ENCODE measurements at regions not wholly inside any gene's neighbourhood (a gene's known extent, or its start where the extent isn't known, plus 50 kb on each side); places are given as distances from the start of the nearest gene placed in this dataset.
A peak's percentile ranks its signal among the peaks of the same experiment; 100 is the strongest.

DNA sequence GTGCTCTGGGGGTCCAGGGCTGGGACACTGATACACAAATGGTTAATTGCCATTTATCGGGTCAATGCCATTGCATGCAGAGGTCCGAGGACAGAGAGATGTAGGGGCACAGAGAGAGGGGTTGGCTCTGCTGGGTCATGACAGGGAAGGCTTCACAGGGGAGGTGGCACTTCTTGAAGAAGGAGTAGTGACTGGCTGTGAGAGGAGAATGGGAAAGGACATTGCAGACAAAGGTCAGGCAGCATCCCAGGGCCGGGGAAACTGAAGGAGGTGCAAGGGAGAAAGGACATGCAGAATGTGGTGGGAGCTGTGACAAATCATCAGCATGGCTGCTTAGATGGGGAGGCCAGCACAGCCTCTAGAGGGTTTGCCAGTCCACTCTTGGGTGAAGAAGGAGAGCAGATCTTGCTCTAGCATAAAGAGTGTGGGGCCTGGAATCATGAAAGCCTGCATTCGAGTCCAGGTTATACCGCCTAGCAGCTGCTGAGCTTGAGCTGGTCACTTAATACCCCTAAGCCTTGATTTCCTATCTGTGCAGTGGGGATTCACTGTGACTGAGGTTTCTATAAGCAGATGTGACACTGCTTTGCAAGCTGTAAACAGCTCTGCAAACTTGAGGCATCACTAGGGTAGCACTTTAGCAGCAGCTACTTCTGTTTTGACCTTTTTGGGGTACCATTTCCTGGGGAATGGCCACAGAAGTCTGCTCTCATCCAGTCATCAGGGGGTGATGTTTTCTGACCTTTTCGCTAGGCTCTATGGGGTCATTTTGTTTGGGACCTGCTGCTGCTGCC, 59.2 kb upstream of the EPS8L3 start:
- TF ChIP-seq, protein P1, sequence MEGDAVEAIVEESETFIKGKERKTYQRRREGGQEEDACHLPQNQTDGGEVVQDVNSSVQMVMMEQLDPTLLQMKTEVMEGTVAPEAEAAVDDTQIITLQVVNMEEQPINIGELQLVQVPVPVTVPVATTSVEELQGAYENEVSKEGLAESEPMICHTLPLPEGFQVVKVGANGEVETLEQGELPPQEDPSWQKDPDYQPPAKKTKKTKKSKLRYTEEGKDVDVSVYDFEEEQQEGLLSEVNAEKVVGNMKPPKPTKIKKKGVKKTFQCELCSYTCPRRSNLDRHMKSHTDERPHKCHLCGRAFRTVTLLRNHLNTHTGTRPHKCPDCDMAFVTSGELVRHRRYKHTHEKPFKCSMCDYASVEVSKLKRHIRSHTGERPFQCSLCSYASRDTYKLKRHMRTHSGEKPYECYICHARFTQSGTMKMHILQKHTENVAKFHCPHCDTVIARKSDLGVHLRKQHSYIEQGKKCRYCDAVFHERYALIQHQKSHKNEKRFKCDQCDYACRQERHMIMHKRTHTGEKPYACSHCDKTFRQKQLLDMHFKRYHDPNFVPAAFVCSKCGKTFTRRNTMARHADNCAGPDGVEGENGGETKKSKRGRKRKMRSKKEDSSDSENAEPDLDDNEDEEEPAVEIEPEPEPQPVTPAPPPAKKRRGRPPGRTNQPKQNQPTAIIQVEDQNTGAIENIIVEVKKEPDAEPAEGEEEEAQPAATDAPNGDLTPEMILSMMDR (IDR thresholded peaks at IDR 0.05; ENCODE audit: unreplicated experiment) = no peak
- Mint-ChIP-seq H3K4me3 (ENCODE audit: unreplicated experiment) (no peak overlapping the region), H3K27me3 (ENCODE audit: insufficient read depth, unreplicated experiment) (no peaks in the 10 kb centered on the region), H3K36me3 (ENCODE audit: insufficient read depth, unreplicated experiment) (peaks cover 7% of the 10 kb centered on the region), H3K9me3 (ENCODE audit: unreplicated experiment) (no peaks in the 10 kb centered on the region), H3K27ac (ENCODE audit: low read depth, unreplicated experiment) (no peak overlapping the region), H3K4me1 (ENCODE audit: insufficient read depth, unreplicated experiment) (peaks cover 34% of the 10 kb centered on the region)
- no TSS peak for BruUV-seq (replicated peaks)
- intact Hi-C loops (cut with micrococcal nuclease) = no loop called here
- CTCF ChIA-PET = interaction anchor here (0.7 to 1.1 kb wide), 2 partner anchors 110 to 277 kb away, joined by 3 to 4 read pairs; no protein-coding TSS in a partner anchor
- DNase-seq (ENCODE audit: unreplicated experiment) = no peak
- POLR2A ChIA-PET = interaction anchor here (0.8 kb wide), 2 partner anchors 41 to 87 kb away, joined by 3 read pairs; no protein-coding TSS in a partner anchor

DNA sequence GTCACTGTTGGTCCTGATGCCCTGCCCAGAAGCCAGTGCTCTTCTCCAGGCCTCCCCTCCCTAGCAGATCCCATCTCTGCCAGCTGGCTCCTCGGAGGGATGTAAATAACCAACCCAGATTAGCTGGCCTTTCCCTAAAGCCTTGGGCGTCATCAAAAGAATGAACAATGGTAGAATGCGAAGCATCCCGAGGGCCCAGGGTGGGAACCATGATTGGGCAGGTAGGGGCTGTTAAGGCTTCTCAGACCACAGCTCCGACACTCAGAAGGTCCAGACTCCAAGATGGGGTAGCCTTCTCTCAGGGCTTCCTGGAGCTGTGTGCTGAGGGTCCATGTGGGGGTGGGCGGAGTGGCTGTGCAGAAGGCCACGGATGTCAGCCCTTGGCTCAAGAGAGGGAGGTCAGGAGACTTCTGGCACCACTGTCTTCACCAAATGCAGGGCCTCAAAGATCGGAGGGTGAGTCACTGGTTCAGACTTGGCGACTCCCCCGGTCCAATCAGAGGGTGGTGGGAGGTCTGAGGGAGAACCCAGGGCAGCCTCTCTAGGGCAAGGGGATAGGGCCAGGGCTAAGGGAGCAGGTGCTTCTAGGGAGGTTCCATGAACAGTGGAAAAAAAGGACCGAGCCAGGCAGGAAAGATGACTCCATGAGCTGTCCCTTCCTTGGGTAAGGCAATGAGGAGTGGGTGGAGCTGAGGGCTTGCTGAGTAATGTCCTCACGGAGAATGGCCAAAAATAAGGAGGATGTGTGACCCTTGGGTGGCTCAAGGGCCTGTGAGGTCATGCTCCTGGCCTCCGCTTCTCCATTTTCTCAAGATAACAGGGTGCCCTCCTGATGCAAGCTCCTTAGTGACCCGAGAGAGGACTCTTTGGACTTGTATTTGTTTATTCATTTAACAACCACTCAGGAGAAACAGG, 58.4 kb upstream of the EPS8L3 start:
- TF ChIP-seq, protein P1 (IDR thresholded peaks at IDR 0.05; ENCODE audit: unreplicated experiment) = no peak
- peaks cover 7% of the 10 kb centered on the region for H3K36me3 Mint-ChIP-seq (ENCODE audit: insufficient read depth, unreplicated experiment)
- BruUV-seq (replicated peaks) = no TSS peak

GRCh38 chr1:109821221-109821669, 57.5 kb upstream of the EPS8L3 start:
- intact Hi-C loops (cut with micrococcal nuclease) = no loop called here
- Mint-ChIP-seq H3K27ac (ENCODE audit: low read depth, unreplicated experiment) (peak overlapping the region; percentile 79), H3K36me3 (ENCODE audit: insufficient read depth, unreplicated experiment) (peaks cover 7% of the 10 kb centered on the region), H3K27me3 (ENCODE audit: insufficient read depth, unreplicated experiment) (no peaks in the 10 kb centered on the region), H3K4me3 (ENCODE audit: unreplicated experiment) (no peak overlapping the region), H3K9me3 (ENCODE audit: unreplicated experiment) (no peaks in the 10 kb centered on the region), H3K4me1 (ENCODE audit: insufficient read depth, unreplicated experiment) (peaks cover 34% of the 10 kb centered on the region)
- peak; percentile 96 for DNase-seq (ENCODE audit: unreplicated experiment)
- CTCF ChIA-PET = interaction anchor here (0.7 to 1.1 kb wide), 4 partner anchors 45 to 276 kb away, joined by 3 to 6 read pairs (median 4); no protein-coding TSS in a partner anchor
- no TSS peak for BruUV-seq (replicated peaks)
- POLR2A ChIA-PET = interaction anchor here (0.7 kb wide), 1 partner anchor 72 kb away, joined by 4 read pairs; no protein-coding TSS in a partner anchor
- TF ChIP-seq, protein P1 (IDR thresholded peaks at IDR 0.05; ENCODE audit: unreplicated experiment) = no peak

More for the DNA sequence above, 58.4 kb upstream of the EPS8L3 start:
- POLR2A ChIA-PET = interaction anchor here (0.8 kb wide), 1 partner anchor 88 kb away, joined by 3 read pairs; no protein-coding TSS in a partner anchor
- H3K27ac Mint-ChIP-seq (ENCODE audit: low read depth, unreplicated experiment) = peak overlapping the region; percentile 79
- CTCF ChIA-PET = interaction anchor here (0.7 to 1.1 kb wide), 4 partner anchors 46 to 277 kb away, joined by 3 to 4 read pairs (median 4); no protein-coding TSS in a partner anchor
- H3K4me3 Mint-ChIP-seq (ENCODE audit: unreplicated experiment) = no peak overlapping the region
- H3K9me3 Mint-ChIP-seq (ENCODE audit: unreplicated experiment) = no peaks in the 10 kb centered on the region
- peak; percentile 88 for DNase-seq (ENCODE audit: unreplicated experiment)
- intact Hi-C loops (cut with micrococcal nuclease) = no loop called here
- H3K27me3 Mint-ChIP-seq (ENCODE audit: insufficient read depth, unreplicated experiment) = no peaks in the 10 kb centered on the region
- H3K4me1 Mint-ChIP-seq (ENCODE audit: insufficient read depth, unreplicated experiment) = peaks cover 34% of the 10 kb centered on the region
